Stomach (tissue), 4 donors: ENCODE measurements at regions not wholly inside any gene's neighbourhood (a gene's known extent, or its start where the extent isn't known, plus 50 kb on each side); places are given as distances from the start of the nearest gene placed in this dataset.

Experiments
- EP300 ChIP-seq: sonication (generic); formaldehyde crosslinking; IDR thresholded peaks from one replicate; pipeline ENCODE4 v1.6.1; 2017; ENCODE audit warnings: antibody characterized with exemption
- POLR2A ChIP-seq, 4 donors: fragments of 450-650 bp; IDR thresholded peaks; one replicate each; pipeline ENCODE4 v1.6.1; 2016; ENCODE audit warnings: antibody characterized with exemption in 4 of 4, control low read depth in 2 of 4, mild to moderate bottlenecking in 1 of 4, moderate library complexity in 1 of 4
- POLR2AphosphoS5 ChIP-seq, 3 donors: sonication (generic); formaldehyde crosslinking; IDR thresholded peaks; one replicate each; pipeline ENCODE4 v1.6.1; 2016; ENCODE audit warnings: antibody characterized with exemption in 3 of 3
- TF ChIP-seq, protein P1 (sequence below), 7 experiments: fragments of 450-650 bp in 4 of 7; fragments of 200-600 bp in 3 of 7; sonication (generic) in 3 of 7; IDR thresholded peaks; one replicate each; pipeline ENCODE4 v1.5.1; 2016 to 2019; ENCODE audit warnings: antibody characterized with exemption in 7 of 7, control low read depth in 2 of 7, mild to moderate bottlenecking in 1 of 7

DNA sequence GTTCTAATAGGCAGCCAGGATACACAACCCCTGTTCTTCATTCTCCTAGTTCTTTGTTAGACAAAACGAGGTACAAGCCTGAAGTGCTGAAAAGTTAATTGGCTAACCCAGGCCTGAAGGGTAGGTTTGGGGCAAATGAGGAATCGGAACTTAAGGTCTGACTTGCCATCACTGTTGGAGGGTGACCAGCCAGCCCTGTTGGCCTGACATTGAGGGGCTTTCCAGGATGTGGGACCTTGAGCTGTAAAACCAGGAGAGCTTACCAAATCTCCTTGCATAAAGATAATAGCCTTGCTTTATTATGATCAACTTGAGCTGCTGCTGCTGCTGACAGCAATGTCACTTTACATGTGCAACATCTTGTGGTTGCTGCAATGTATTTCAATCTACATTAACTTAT, 256.0 kb downstream of the VAPA start:
- TF ChIP-seq, protein P1, sequence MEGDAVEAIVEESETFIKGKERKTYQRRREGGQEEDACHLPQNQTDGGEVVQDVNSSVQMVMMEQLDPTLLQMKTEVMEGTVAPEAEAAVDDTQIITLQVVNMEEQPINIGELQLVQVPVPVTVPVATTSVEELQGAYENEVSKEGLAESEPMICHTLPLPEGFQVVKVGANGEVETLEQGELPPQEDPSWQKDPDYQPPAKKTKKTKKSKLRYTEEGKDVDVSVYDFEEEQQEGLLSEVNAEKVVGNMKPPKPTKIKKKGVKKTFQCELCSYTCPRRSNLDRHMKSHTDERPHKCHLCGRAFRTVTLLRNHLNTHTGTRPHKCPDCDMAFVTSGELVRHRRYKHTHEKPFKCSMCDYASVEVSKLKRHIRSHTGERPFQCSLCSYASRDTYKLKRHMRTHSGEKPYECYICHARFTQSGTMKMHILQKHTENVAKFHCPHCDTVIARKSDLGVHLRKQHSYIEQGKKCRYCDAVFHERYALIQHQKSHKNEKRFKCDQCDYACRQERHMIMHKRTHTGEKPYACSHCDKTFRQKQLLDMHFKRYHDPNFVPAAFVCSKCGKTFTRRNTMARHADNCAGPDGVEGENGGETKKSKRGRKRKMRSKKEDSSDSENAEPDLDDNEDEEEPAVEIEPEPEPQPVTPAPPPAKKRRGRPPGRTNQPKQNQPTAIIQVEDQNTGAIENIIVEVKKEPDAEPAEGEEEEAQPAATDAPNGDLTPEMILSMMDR (IDR thresholded peaks at IDR 0.05) = no peak
- no peak for TF ChIP-seq POLR2A (IDR thresholded peaks at IDR 0.05)
- TF ChIP-seq POLR2AphosphoS5 (IDR thresholded peaks at IDR 0.05) = no peak
- TF ChIP-seq EP300 = no peak
